ENCODE measurements at regions not wholly inside any gene's neighbourhood (a gene's known extent, or its start where the extent isn't known, plus 50 kb on each side); places are given as distances from the start of the nearest gene placed in this dataset.

DNA sequence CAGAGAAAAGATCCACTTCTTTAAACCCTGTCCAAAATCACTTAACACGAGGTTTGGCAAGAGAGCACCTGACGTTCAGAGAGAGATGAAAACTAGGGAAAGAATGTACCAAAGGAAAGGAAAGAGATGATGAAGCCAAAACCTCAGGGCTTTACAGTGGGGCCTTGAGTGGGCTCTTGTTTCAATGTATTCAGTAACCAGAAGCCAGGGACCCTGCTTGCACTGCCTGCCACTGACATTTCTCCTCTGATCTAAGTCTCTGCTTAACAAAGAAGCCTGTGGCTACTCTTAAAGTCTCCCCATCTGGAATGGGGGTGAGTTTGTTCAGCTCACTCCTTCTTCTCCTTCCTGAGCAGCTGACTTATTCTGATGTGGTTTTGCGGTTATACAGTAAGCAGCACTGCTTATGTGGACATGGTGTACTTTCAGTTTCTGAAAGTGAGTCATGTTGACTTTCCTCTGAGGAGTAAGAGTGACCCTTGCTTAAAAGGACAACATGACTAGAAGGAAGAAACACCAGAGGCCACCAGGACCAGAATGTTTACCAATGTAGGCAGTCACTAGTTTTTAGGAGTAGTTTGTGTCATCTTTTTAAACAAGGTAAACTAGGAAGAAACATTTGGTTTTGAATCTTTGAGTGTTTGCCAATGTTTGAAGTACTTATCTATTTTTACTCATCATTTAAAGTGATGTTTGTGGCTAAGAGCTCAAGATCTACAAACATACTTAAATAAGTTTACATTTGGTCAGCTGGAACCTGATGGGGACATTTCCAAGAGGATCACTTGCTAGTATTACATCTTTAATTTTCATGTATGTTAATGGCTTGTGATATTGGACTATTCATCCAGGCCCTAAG, 87.4 kb downstream of the FASLG start:
- TF ChIP-seq, protein P1, sequence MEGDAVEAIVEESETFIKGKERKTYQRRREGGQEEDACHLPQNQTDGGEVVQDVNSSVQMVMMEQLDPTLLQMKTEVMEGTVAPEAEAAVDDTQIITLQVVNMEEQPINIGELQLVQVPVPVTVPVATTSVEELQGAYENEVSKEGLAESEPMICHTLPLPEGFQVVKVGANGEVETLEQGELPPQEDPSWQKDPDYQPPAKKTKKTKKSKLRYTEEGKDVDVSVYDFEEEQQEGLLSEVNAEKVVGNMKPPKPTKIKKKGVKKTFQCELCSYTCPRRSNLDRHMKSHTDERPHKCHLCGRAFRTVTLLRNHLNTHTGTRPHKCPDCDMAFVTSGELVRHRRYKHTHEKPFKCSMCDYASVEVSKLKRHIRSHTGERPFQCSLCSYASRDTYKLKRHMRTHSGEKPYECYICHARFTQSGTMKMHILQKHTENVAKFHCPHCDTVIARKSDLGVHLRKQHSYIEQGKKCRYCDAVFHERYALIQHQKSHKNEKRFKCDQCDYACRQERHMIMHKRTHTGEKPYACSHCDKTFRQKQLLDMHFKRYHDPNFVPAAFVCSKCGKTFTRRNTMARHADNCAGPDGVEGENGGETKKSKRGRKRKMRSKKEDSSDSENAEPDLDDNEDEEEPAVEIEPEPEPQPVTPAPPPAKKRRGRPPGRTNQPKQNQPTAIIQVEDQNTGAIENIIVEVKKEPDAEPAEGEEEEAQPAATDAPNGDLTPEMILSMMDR (IDR thresholded peaks at IDR 0.05; ENCODE audit: low read depth, low read length, missing control alignments): no peak
- peak overlapping the region; percentile 83 for H3K27ac ChIP-seq
- no peak overlapping the region for H3K4me3 ChIP-seq (ENCODE audit: low read depth, low read length)
- H3K36me3 ChIP-seq (replicated peaks): no peaks in the 10 kb centered on the region
- in situ Hi-C loops (cut with HindIII; ENCODE audit: low pct_ligation_motif_present, low sequenced_read_pairs): no loop called here
- H3K27me3 ChIP-seq (replicated peaks): no peaks in the 10 kb centered on the region
- peak; percentile 97 for DNase-seq

DNA sequence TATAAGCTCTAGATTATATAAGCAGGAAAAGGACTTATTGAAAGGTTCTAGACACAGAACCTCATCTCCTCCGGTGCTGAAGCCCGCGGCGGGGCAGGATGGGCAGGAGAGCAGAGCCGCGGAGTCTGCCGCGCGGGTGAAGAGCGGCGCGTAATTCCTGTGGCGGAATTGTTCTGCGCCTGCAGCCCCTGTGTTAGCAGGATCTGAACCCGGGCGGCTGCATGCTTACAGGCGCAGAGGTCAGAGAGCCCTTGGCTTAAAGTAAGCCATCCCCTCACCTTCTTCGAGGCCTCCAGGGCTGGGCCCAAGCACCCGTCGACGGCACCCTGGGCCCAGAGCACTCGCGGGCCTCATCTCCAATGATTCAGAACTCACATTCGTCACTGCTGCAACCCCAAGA, 89.3 kb downstream of the FASLG start:
- no peaks in the 10 kb centered on the region for H3K27me3 ChIP-seq (replicated peaks)
- no peak overlapping the region for H3K27ac ChIP-seq
- H3K4me3 ChIP-seq (ENCODE audit: low read depth, low read length): no peak overlapping the region
- in situ Hi-C loops (cut with HindIII; ENCODE audit: low pct_ligation_motif_present, low sequenced_read_pairs): no loop called here
- no peak for DNase-seq
- TF ChIP-seq, protein P1 (IDR thresholded peaks at IDR 0.05; ENCODE audit: low read depth, low read length, missing control alignments): no peak
- no peaks in the 10 kb centered on the region for H3K36me3 ChIP-seq (replicated peaks)

DNA sequence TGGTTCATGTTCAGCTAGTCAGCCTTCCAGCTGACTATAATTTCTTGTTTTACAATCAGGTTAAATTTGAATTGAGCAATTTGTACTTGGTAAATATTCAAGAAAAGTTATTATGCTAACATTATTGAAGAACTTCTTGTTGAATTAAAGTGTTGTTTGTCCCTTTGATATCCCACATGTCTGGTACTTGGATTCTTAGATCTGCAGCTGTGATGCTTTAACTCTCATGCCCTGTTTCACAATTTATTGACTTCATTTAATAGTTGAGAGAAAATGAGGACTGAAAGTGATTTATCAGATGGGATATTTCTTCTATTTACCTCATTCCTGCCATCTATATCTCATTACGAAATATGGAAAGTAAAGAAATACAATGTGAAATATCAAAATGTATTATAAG, 92.8 kb downstream of the FASLG start:
- H3K27ac ChIP-seq: no peak overlapping the region
- H3K27me3 ChIP-seq (replicated peaks): no peaks in the 10 kb centered on the region
- no peaks in the 10 kb centered on the region for H3K36me3 ChIP-seq (replicated peaks)
- no peak for DNase-seq
- in situ Hi-C loops (cut with HindIII; ENCODE audit: low pct_ligation_motif_present, low sequenced_read_pairs): loop anchor here (25.0 kb wide), 1 partner anchor 461 kb away; the partner anchor contains the start of gene TNFSF4
- TF ChIP-seq, protein P1 (IDR thresholded peaks at IDR 0.05; ENCODE audit: low read depth, low read length, missing control alignments): no peak
- H3K4me3 ChIP-seq (ENCODE audit: low read depth, low read length): no peak overlapping the region

DNA sequence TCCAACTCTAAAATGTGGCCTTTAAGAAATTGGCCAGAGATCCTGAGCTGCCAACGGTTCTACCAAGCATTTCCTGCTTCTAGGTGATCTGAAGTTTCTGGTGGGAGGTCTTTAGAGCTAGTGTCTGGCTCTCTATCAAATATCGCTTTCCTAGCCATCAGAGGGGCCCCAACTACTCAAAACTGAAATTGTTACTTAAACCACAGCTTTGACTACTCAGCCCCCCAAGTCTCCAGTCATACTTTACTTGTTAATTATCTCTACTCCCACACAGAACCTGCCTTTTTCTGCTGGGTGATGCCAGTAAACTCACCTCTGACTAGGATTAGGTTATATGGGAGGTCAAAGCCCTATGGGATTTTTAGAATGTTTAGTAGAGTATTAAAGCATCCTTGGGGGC, 95.1 kb downstream of the FASLG start:
- DNase-seq: no peak
- Histone ChIP-seq H3K27me3 (replicated peaks) (no peaks in the 10 kb centered on the region), H3K36me3 (replicated peaks) (no peaks in the 10 kb centered on the region), H3K27ac (no peak overlapping the region), H3K4me3 (ENCODE audit: low read depth, low read length) (no peak overlapping the region)
- TF ChIP-seq, protein P1 (IDR thresholded peaks at IDR 0.05; ENCODE audit: low read depth, low read length, missing control alignments): no peak
- in situ Hi-C loops (cut with HindIII; ENCODE audit: low pct_ligation_motif_present, low sequenced_read_pairs): loop anchor here (25.0 kb wide), 1 partner anchor 458 kb away; the partner anchor contains the start of gene TNFSF4

DNA sequence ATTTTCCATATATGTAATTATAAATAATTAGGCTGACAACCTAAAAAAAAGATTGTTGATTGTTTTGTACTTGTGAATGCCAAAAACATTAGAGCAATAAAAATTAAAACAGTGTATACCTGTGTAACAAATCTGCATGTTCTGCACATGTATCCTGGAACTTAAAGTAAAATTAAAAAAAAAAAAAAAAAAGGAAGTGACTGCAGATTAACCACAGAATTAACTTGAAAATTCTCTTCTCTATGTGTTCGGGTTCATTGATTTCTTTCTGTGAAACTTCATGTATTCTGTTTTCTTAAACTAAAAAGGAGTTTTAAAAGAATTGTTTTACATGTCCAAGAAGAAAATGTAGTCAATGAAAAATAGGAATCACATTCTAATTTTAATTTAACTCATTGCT, 95.7 kb downstream of the FASLG start:
- no peak overlapping the region for H3K27ac ChIP-seq
- DNase-seq: no peak
- H3K4me3 ChIP-seq (ENCODE audit: low read depth, low read length): no peak overlapping the region
- TF ChIP-seq, protein P1 (IDR thresholded peaks at IDR 0.05; ENCODE audit: low read depth, low read length, missing control alignments): no peak
- H3K27me3 ChIP-seq (replicated peaks): no peaks in the 10 kb centered on the region
- in situ Hi-C loops (cut with HindIII; ENCODE audit: low pct_ligation_motif_present, low sequenced_read_pairs): loop anchor here (25.0 kb wide), 1 partner anchor 458 kb away; the partner anchor contains the start of gene TNFSF4
- no peaks in the 10 kb centered on the region for H3K36me3 ChIP-seq (replicated peaks)
